GM18517 (cell line): ENCODE measurements at regions not wholly inside any gene's neighbourhood (a gene's known extent, or its start where the extent isn't known, plus 50 kb on each side); places are given as distances from the start of the nearest gene placed in this dataset.
"Not testable (repeated sequence)": the region's sequence is repeated elsewhere in the genome, so short reads cannot be mapped to it uniquely, and the experiment has no call there.

Source experiments
- ATAC-seq: cut with Tn5 transposase; IDR thresholded peaks from one replicate; pipeline ENCODE4 v1.9.1; 2021; ENCODE audit warnings: mild to moderate bottlenecking, moderate library complexity; ENCODE audit not compliant: unreplicated experiment

DNA sequence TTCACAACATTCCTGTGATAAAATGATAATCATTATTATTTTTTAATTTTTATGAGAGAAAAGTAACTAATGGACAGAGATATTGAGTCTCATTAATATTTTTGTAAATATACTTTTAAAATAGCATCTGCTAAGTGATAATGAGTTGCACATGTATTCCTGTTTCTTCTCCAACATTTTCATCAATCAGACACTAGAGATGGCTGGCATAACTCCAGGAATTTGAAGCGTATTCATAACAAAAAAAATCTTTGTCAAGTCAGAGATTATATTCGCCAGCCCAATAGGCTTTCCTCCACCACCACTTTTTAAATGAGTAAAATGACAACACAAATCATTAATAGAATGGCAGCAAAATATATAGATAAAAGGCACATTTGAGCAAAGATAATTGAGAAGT lies 524.0 kb upstream of the KCND2 start:
- ATAC-seq: no peak

DNA sequence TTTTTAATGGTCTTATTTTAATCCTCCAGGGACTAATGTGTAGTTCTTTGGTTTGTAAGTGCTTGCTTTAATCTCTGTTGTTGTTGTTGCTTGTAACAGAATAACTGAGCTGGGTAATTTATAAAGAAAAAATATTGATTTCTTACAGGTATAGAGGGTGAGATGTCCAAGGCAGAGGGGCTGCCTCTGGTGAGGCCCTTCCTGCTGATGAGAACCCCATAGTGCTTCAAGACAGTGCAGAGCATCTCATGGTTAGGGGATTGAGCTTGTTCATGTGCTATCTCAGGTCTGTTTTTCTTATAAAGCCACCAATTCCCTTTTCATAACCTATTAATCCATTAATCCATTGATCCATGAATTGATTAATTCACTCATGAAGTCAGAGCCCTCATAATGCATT lies 516.3 kb upstream of the KCND2 start:
- no peak for ATAC-seq

DNA sequence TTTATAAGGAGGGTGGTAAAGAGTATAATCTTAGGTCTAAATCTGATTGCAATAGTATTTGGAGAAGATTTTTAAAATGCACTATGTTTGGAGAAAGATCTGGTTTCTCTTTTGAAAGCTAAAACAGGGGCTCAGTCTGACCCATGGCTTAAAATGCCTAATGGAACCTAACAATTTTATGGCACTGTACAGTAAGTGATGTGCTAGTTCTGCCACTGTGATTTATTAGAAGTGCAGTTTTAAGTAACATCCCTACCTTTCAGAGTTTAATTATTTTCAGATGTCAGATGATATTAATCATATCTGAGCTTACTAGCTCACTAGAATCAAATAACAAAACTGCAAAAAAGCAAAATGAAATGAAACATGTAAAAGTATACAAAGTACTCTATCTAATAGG lies 514.7 kb upstream of the KCND2 start:
- ATAC-seq: no peak

DNA sequence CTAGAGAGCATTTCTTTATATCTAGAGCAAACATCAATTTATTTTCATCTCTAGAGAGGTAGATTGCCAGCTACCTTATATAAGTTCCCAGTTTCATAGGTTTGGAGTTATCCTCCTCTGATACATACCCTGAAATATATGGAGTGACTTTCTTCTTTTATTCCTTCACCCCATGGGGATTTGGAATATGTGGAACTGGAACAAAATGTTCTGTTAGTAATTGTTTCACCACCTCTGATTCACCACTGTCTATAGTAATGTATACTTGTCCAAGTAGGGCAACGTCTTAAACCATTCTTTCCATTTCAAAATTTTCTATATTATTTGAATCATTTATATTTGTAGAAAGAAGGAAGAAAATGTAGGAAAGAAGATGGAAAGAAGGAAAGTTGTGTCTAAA lies 511.2 kb upstream of the KCND2 start:
- no peak for ATAC-seq

DNA sequence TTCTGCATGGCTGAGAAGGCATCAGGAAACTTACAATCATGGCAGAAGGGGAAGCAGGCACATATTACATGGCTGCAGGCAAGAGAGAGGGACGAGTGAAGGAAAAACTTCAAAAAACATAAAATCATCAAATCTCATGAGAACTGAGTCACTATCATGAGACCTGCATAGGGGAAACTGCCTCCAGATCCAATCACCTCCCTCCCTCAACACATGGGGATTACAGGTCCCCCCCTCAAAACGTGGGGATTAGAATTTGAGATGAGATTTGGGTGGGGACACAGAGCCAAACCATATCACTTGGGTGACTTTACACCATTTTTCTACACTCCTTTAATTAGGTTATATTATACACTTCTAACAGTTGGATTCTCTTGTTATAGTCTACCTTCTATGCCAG lies 490.7 kb upstream of the KCND2 start:
- ATAC-seq: no peak

DNA sequence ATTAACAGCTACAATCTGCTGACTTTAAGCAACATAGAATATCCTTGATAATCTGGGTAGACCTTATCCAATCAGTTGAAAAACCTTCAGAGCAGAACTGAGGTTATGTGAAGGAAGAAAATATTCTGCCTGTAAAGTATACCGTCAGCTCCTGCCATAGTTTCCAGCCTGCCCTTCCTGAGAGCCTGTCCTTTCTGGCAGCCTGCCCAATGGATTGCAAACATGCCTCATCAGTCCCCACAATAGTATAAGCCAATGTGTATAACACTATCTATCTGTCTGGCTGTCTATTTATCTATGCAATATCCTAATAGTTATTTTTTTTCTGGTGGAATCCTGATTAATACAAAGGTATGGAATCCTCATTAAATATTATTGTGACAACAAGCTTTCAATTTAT lies 489.2 kb upstream of the KCND2 start:
- ATAC-seq: no peak

DNA sequence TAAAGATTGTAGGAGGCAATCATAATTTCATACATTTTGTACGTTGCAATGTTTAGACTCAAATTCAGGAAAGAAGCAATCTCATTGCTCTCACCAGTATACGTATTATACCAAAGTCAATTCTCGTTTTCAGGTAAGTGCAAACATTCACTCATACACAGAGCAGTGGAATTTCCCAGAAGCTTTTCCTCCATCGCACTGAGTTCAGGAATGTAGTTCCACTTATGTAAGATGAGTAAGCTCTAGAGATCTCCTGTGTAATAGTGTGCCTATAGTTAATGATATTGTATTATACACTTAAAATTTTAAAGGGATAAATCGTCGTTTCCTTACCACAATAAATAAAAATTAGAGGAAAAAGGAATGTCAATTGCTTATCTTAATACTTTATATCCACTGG lies 470.8 kb upstream of the KCND2 start:
- ATAC-seq: no peak

DNA sequence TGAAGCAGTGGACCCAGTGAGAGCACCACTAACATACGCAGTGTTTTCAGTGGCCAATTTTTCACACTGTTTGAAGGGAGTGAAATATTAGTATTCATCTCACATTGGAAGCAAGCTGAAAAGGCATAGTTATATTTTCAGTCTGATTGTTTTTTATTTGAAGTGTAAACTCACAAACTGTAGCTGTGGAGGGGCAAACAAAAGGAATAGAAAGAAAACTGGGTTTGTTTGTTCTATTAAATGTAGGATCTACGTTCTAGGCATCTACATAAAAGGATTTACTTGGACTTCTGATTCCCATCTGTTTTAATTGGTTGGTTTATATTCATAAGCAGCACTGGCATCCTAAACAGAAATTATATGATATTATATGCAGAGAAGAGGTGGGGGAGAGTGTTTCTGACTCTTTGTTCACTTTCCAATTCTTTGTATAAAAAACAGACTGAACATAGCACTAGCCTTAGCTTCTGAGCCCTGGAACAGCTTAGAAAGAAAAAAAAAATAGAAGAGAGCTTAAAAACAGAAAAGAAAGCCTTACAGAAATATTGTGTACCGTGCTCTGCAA lies 447.8 kb upstream of the KCND2 start:
- no peak for ATAC-seq

DNA sequence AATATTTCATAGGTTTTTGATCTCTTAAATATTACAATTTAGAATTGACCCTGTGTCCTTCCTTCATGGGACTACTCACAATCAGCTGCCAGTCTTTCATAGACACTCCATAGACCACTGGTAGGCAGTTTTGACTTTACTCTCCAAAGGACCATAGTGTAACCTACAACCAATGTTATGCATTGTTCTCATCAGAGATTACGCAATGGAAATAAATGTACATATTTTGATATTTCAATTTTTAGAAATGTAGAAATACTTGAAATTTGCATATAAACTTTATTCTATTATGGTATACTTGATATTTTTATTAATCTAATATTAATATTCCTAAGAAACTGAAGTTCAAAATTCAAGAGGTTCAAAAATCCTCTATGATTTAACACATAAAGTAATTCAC lies 446.4 kb upstream of the KCND2 start:
- no peak for ATAC-seq

DNA sequence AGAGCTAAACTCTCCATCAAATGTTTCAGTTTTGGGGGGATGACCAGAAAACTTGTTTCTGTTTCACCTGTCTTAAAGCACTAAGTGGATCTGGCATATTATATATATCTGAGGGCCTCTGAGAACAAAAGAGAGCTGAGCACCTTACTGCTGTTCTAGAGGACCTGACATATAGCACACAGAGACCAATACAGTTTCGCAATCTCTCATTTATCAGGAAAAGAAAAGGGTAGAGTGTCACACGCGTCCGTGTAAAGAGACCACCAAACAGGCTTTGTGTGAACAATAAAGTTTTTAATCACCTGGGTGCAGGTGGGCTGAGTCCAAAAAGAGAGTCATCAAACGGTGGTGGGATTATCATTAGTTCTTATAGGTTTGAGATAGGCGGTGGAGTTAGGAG lies 434.5 kb upstream of the KCND2 start:
- no peak for ATAC-seq

DNA sequence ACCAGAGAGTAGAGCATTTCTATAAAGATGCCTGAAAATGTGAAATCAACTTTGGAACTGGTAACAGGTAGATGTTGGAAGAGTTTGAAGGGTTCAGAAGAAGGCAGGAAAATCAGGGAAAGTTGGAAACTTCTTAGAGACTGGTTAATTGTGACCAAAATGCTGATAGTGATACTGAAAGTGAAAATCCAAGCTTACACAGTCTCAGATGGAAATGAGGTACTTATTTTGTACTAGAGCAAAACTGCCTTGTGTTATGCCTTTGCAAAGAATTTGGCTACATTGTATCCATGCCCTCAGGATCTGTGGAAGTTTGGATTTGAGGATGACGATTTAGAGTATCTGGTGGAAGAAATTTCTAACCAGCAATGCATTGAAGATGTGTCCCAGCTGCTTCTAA lies 430.6 kb upstream of the KCND2 start:
- ATAC-seq: no peak

DNA sequence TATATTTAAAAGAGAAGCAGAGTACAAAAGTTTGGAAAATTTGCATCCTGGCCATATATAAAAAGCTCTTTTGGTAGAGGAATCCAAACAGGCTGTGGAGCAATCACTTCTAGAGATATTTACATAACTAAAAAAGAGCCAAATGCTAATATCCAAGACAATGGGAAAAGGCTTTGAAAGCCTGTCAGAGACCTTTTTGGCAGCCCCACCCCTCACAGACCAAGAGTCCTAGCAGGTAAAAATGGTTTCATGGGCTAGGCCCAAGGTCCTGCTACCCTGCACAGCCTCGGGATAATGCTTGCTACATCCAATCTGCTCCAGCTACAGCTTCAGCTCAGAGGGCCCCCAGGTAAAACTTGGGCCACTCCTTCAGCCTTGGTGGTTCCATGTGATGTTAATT lies 430.2 kb upstream of the KCND2 start:
- ATAC-seq: no peak

DNA sequence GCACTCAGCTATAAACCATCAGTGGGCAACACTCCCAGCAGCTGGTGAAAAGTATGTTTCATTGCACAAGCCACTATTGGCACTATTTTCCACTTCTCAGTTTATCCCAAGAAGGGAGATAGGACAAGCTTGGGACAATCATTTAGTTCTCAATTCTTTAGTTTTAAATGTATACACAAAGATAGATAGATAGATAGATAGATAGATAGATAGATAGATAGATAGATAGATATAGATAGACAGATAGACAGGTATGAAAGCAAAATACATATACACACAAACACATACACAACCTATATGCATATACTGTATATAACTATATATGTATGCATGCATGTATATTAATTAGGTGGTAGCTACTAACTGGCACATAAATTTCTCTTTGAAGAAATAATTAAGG lies 411.6 kb upstream of the KCND2 start:
- ATAC-seq: no peak

DNA sequence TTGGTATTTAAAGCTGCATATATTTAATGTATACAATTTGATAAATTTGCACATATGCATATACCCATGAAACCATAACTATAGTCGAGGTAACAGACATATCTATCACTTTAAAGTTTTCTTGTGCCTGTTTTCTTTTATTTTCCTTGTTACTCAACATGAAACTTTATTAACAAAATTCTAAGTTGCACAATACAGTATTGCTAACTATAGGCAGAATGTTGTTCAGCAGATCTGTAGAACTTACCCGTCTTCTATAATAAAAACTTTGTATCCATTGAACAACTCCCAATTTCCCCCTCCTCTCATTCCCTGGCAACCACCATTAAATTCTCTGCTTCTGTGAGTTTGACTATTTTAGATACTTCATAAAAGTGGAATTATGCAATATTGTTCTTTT lies 404.6 kb upstream of the KCND2 start:
- ATAC-seq: no peak

DNA sequence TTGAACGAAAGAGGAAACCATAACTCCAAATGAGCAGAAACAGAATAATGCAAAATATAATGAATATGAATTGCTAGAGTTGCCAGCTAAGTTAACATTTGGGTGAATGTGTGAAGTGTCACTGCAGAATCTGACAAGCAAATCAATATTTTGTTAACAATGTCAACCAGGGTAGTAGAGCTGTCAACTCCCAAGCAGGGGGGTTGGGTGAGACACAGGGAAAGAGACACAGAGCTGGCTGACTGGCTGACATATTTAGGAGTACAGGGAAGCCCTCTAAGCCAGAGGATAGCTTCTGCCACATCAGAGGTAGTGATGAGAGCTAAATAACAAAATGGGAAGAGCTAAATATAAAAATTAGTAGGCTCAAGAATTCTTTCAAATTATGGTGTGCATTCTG lies 393.1 kb upstream of the KCND2 start:
- no peak for ATAC-seq

DNA sequence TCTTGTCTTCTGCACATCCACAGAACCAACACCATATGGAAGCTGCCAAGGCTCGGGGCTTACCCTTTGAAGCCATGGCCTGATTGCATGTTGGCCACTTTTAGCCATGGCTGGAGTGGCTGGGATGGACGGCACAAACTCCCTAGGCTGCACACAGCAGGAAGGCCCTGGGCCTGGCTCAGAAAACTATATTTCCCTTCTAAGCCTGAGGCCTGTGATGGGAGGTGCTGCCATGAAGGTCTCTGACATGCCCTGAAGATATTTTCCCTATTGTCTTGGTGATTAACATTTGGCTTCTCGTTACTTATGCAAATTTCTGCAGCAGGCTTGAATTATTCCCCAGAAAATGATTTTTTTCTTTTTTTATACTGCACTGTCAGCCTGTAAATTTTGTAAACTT lies 387.0 kb upstream of the KCND2 start:
- ATAC-seq: no peak

DNA sequence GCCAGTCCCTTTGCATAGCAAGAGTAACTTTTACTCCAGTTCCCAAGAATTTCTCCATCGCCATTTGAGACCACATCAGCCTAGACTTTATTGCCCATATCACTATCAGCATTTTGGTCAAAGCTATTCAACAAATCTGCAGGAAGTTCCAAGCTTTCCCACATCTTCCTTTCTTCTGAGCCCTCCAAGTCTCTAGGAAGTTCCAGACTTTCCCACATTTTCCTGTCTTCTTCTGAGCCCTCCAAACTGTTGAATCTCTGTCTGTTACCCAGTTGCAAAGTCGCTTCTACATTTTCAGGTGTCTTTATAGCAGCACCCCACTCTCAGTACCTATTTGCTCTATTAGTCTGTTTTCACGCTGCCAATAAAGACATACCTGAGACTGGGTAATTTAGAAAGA lies 386.4 kb upstream of the KCND2 start:
- not testable (repeated sequence) for ATAC-seq

DNA sequence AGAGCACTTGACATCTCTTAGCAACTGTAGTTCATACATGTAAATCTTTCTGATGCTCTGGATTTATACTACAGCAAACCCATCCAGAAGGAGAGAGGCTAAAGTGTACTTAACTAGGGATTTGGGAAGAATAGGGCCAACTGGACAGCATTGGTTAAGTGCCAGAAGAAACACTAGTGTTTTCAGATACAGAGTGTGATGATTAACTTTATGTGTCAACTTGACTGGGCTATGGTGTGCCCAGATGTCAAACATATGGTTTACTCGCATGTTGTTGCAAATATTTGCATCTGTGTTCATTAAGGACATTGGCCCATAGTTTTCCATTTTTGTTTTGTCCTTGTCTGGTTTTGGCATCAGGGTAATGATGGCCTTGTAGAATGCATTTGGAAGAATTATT lies 384.7 kb upstream of the KCND2 start:
- no peak for ATAC-seq

DNA sequence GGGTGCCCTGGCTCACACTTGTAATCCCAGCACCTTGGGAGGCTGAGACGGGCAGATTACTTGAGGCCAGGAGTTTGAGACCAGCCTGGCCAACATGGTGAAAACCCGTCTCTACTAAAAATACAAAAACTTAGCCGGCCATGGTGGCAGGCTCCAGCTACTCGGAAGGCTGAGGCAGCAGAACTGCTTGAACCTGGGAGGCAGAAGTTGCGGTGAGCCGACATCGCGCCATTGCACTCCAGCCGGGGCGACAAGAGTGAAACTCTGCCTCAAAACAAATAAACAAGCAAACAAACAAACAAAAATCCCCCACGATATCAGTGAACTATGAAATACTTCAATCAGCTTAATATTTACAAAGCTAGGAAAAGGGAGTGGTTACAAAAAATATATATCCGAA lies 382.3 kb upstream of the KCND2 start:
- no peak for ATAC-seq

DNA sequence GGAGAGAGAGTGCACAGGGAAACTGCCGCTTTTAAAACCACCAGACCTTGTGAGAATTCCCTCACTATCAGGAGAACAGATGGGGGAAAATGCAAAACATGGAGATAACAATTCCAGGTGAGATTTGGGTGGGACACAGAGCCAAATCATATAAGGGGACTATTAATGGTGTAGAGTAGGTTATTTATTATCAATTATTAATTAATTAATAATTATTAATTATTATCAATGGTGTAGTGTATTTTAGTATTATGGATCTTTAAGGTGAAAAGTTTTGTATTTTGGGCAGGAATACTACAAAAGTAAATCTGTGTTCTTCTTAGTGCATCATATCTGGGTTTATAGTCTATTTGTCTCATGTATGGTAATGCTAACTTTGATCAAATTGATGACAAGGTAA lies 377.7 kb upstream of the KCND2 start:
- no peak for ATAC-seq

DNA sequence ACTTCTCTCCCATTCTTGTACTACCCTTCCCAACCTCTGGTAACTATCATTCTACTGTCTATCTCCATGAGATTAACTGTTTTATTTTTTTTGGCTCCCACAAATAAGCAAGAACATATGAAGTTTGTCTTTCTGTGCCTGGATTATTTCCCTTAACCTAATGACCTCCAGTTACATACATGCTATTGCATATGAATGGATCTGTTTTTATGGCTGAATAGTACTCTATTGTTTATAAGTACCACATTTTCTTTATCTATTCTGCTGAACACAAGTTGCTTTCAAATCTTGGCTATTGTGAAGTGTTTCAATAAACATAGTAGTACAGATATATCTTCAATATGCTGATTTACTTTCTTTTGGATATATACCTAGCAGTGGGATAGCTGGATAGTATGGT lies 376.6 kb upstream of the KCND2 start:
- no peak for ATAC-seq

DNA sequence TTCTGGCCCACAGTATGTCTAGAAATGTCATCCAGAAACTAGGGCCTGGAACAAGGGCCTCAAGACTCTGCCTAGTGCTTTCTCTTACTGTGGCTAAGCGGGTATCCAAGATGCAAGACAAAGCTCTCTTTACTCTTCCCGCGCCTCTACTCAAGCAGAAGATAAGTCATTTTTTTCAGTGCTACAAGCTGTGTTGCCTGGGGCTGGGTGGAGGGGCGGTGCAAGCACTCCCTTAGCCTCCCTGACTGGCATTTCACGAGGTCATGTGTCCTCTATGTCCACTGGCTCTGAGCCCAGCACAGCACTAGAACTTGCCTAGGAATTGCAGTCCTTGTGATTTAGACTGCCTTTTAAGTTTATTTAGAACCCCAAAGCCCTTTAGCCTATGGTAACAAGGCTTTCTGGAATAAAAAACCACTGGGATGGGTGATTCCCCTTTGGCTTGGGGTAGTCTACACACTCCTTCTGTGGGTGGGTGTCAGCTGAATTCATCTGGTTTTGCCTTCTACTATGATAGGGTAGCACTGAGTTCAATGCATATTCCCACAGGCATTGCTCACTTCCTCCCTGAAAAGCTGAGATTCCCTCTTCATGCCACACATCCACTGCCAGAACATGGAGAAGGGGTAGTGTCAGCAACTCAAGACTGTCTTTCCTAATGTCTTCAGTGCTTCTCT lies 371.8 kb upstream of the KCND2 start:
- ATAC-seq: no peak

DNA sequence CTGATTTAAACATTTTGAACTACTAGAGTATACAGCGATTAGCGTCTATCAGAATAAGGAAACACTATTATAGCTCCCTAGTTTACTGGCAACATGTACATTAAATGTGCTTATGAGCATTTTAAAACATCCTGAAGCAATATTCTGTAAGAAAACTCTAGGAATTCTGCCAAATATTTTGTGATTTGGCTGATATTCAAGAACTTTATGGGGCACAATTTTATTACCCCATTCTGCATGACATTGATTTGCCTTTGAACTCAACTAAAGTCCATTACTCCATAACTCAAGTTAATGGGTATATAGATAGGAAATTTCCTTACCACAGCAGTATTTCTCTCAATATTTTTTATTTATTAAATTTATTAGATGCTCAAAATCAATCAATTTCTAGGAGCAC lies 369.9 kb upstream of the KCND2 start:
- no peak for ATAC-seq
